ENCODE measurements at regions not wholly inside any gene's neighbourhood (a gene's known extent, or its start where the extent isn't known, plus 50 kb on each side); places are given as distances from the start of the nearest gene placed in this dataset.

GRCh38 chr3:132211896-132212295 is 105.3 kb upstream of the ACP3 start:
- intact Hi-C loops (cut with DNase I; ENCODE audit: low total_unique reads): no loop called here
- DNase-seq: no peak
- no peak overlapping the region for H3K4me3 ChIP-seq
- no peaks in the 10 kb centered on the region for H3K36me3 ChIP-seq
- no peaks in the 10 kb centered on the region for H3K27me3 ChIP-seq
- H3K27ac ChIP-seq: no peak overlapping the region
- peaks cover 0 to 9% (median 4%) of the 10 kb centered on the region in 4 donors for H3K4me1 ChIP-seq
- H3K9me3 ChIP-seq: no peaks in the 10 kb centered on the region
- TF ChIP-seq POLR2A (IDR thresholded peaks at IDR 0.05) (no peak), POLR2AphosphoS5 (IDR thresholded peaks at IDR 0.05) (no peak), EP300 (IDR thresholded peaks at IDR 0.05) (no peak), CTCF (IDR thresholded peaks at IDR 0.05) (no peak)

DNA sequence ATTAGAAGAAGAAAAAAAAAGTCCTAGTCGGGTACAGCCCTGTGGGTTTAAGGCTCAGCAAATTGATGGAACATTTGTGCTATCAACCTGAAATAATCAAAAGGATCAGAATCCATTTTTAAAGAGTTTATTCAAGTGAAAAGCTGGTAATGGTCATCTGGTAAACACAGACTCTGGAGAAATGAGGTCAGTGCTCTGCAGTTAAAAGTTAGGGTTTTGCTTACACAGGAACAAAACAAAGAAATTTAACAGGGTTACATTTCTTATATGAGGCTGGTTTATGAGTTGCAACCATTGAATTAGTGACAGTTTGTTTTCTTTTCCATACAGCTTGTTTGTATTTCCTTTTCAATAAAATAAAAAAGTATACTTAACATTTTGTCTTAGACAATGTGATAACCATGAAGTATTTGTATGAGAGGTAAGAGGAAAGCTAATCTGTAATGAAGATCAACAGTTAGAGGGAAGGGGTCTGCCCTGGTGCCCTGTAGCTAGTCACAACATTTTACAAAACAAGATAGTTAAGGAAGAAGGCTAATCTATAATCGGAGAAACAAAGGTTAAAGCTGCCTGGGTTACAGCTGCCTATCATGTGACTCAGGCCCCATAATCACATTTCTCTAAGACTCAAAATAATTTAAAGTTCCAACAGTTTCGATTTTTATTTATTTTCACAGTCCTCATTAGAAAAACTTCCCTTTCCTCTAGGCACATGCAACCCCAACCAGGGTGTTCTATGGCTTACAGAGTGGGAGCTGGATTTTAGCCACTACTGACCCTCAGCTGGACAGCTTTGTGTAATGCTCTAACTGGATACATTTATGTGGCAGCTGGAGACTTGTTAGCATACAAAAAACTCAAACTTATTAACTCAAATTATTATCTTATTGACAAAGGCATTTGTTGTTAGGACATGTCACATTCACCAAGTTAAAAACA is 98.1 kb upstream of the ACP3 start:
- no peaks in the 10 kb centered on the region for H3K9me3 ChIP-seq
- intact Hi-C loops (cut with DNase I; ENCODE audit: low total_unique reads): no loop called here
- no peak overlapping the region for H3K27ac ChIP-seq
- H3K36me3 ChIP-seq: no peaks in the 10 kb centered on the region
- WGBS, 5 donors: 29 to 38% (median 34%) methylated on average over 3 of the region's 3 CpGs
- DNase-seq: no peak
- no peaks in the 10 kb centered on the region for H3K27me3 ChIP-seq
- TF ChIP-seq POLR2AphosphoS5 (IDR thresholded peaks at IDR 0.05) (no peak), CTCF (IDR thresholded peaks at IDR 0.05) (no peak), POLR2A (IDR thresholded peaks at IDR 0.05) (no peak), EP300 (IDR thresholded peaks at IDR 0.05) (no peak)
- H3K4me3 ChIP-seq: no peak overlapping the region
- no peaks in the 10 kb centered on the region for H3K4me1 ChIP-seq

DNA sequence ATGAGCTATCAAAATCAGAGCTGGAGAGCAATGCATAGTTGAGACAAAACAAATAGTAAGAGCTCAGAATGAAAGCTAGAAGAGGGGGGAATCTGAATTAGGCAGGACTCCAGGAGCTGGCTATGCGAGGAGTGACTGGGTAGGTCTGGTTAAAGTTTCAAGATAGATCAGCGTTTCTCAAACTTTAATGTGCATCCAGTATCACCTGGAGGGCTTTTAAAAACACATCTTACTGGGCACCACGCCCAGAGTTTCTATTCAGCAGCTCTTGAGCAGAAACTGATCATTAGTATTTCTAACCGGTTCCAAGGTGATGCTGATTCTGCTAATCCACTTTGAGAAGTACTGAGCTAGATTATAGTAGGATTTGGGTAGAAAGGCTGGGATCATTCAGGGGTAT is 96.2 kb upstream of the ACP3 start:
- no peak overlapping the region for H3K27ac ChIP-seq
- H3K4me3 ChIP-seq: no peak overlapping the region
- no peaks in the 10 kb centered on the region for H3K9me3 ChIP-seq
- TF ChIP-seq EP300 (IDR thresholded peaks at IDR 0.05) (no peak), POLR2AphosphoS5 (IDR thresholded peaks at IDR 0.05) (no peak), CTCF (IDR thresholded peaks at IDR 0.05) (no peak), POLR2A (IDR thresholded peaks at IDR 0.05) (no peak)
- no peaks in the 10 kb centered on the region for H3K27me3 ChIP-seq
- intact Hi-C loops (cut with DNase I; ENCODE audit: low total_unique reads): no loop called here
- 63 to 71% (median 68%) methylated on average over 4 of the region's 4 CpGs for WGBS, 5 donors
- no peak for DNase-seq
- no peaks in the 10 kb centered on the region for H3K36me3 ChIP-seq
- H3K4me1 ChIP-seq: no peaks in the 10 kb centered on the region

DNA sequence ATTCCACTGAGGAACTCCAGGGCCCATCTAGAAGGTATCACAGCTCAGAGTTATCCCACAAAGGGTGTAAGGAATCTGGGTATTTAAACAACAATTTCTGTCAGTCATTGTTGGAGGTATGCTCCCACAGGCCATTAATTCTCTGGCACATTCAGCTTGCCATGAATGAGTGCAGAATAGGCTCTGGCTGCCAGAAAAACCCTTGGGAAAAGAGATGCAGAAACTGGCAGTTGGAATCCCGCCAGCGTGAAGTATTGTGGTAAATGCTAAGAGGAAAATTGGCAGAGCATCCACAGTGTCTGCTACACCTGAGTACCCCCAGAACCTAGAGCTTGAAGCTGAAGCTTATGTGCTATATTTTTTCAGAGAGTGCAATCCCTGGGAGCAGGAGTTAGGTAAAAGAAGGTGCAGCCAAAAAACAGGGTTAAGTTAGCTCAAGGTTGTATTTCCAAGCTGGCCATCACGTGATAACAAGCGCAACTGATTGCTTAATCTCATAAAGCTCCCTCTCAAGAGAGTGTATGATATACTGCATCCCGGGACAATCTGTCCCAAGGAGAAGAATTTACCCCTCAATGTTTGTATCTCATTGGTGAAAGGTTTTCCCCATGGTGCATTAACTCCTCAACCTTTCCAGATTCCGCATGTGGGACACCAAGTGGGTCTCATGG is 94.2 kb upstream of the ACP3 start:
- WGBS, 5 donors: 55 to 68% (median 61%) methylated on average over 6 of the region's 6 CpGs
- no peaks in the 10 kb centered on the region for H3K4me1 ChIP-seq
- H3K27ac ChIP-seq: no peak overlapping the region
- H3K36me3 ChIP-seq: no peaks in the 10 kb centered on the region
- H3K4me3 ChIP-seq: no peak overlapping the region
- DNase-seq: peak in 1 of 2 donors; percentile 12
- TF ChIP-seq POLR2A (IDR thresholded peaks at IDR 0.05) (no peak), POLR2AphosphoS5 (IDR thresholded peaks at IDR 0.05) (no peak), CTCF (IDR thresholded peaks at IDR 0.05) (no peak), EP300 (IDR thresholded peaks at IDR 0.05) (no peak)
- intact Hi-C loops (cut with DNase I; ENCODE audit: low total_unique reads): no loop called here
- H3K27me3 ChIP-seq: no peaks in the 10 kb centered on the region
- no peaks in the 10 kb centered on the region for H3K9me3 ChIP-seq

All from stomach (tissue), 8 donors.